Testis (tissue), 2 donors: ENCODE measurements at regions not wholly inside any gene's neighbourhood (a gene's known extent, or its start where the extent isn't known, plus 50 kb on each side); places are given as distances from the start of the nearest gene placed in this dataset.

Source experiments
- CTCF ChIP-seq, 3 experiments: fragments of 450-650 bp in 2 of 3; fragments of 200-600 bp in 1 of 3; sonication (generic) in 1 of 3; IDR thresholded peaks; one replicate each; pipeline ENCODE4 v1.5.1; 2016 to 2019; ENCODE audit warnings: antibody characterized with exemption in 3 of 3, mild to moderate bottlenecking in 2 of 3, moderate library complexity in 1 of 3
- POLR2A ChIP-seq: fragments of 450-650 bp; IDR thresholded peaks from one replicate; pipeline ENCODE4 v1.6.1; 2017; ENCODE audit warnings: antibody characterized with exemption, mild to moderate bottlenecking, moderate library complexity

GRCh38 chr21:22297575-22297974 lies 1299.4 kb downstream of the NCAM2 start:
- TF ChIP-seq CTCF (IDR thresholded peaks at IDR 0.05) (no peak), POLR2A (no peak)
